SK-N-SH treated with all-trans-retinoic acid at 6 μM for 48 hours (cell line): ENCODE measurements at regions not wholly inside any gene's neighbourhood (a gene's known extent, or its start where the extent isn't known, plus 50 kb on each side); places are given as distances from the start of the nearest gene placed in this dataset.
A peak's percentile ranks its signal among the peaks of the same experiment; 100 is the strongest.

Experiments
- ARNTL ChIP-seq: fragments of 450-650 bp; formaldehyde crosslinking; IDR thresholded peaks from 2 replicates; pipeline ENCODE4 v1.5.0; 2020; ENCODE audit warnings: low read depth, mild to moderate bottlenecking, moderate library complexity, borderline replicate concordance
- ISL1 ChIP-seq: fragments of 250-450 bp; sonication (Bioruptor Pico); IDR thresholded peaks from 2 replicates; pipeline ENCODE4 v2.1.2; 2022; ENCODE audit warnings: mild to moderate bottlenecking, moderate library complexity
- PATZ1 ChIP-seq: fragments of 250-450 bp; sonication (Bioruptor Pico); IDR thresholded peaks from 2 replicates; pipeline ENCODE4 v1.8.0; 2020; ENCODE audit warnings: mild to moderate bottlenecking, moderate library complexity, borderline replicate concordance
- PPARA ChIP-seq: fragments of 250-450 bp; sonication (Bioruptor Pico); IDR thresholded peaks from 2 replicates; pipeline ENCODE4 v1.5.0; 2020; ENCODE audit warnings: mild to moderate bottlenecking, borderline replicate concordance
- TCF4 ChIP-seq: fragments of 250-450 bp; sonication (Bioruptor Pico); IDR thresholded peaks from 2 replicates; pipeline ENCODE4 v1.8.0; 2021; ENCODE audit warnings: mild to moderate bottlenecking, moderate library complexity, borderline replicate concordance
- ZC3H10 ChIP-seq: fragments of 250-450 bp; sonication (Bioruptor Pico); IDR thresholded peaks from 2 replicates; pipeline ENCODE4 v1.5.1; 2021; ENCODE audit warnings: mild to moderate bottlenecking, moderate library complexity
- ZFP3 ChIP-seq: fragments of 250-450 bp; sonication (Bioruptor Pico); IDR thresholded peaks from 2 replicates; pipeline ENCODE4 v1.5.0; 2020; ENCODE audit warnings: mild to moderate bottlenecking, moderate library complexity
- TF ChIP-seq, protein P1 (sequence below): fragments of 250-450 bp; sonication (Bioruptor Pico); IDR thresholded peaks from 2 replicates; pipeline ENCODE4 v1.5.1; 2020; ENCODE audit warnings: low read depth, mild to moderate bottlenecking, moderate library complexity

- TF ChIP-seq ZFP3 (CRISPR knock-in tag) (peak; percentile 66; the same call in 1 of the 2 replicates), PPARA (CRISPR knock-in tag) (no peak), PATZ1 (CRISPR knock-in tag) (no peak; the same call in 1 of the 2 replicates), TCF4 (CRISPR knock-in tag) (no peak), ISL1 (peak; percentile 92), ARNTL (CRISPR knock-in tag) (no peak), ZC3H10 (CRISPR knock-in tag) (no peak)
- TF ChIP-seq, protein P1, sequence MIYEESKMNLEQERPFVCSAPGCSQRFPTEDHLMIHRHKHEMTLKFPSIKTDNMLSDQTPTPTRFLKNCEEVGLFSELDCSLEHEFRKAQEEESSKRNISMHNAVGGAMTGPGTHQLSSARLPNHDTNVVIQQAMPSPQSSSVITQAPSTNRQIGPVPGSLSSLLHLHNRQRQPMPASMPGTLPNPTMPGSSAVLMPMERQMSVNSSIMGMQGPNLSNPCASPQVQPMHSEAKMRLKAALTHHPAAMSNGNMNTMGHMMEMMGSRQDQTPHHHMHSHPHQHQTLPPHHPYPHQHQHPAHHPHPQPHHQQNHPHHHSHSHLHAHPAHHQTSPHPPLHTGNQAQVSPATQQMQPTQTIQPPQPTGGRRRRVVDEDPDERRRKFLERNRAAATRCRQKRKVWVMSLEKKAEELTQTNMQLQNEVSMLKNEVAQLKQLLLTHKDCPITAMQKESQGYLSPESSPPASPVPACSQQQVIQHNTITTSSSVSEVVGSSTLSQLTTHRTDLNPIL (CRISPR knock-in tag) = no peak
These were observed 62.7 kb upstream of the OSMR start for GRCh38 chr5:38783011-38783561.
